GM23338 (cell line): ENCODE measurements at regions not wholly inside any gene's neighbourhood (a gene's known extent, or its start where the extent isn't known, plus 50 kb on each side); places are given as distances from the start of the nearest gene placed in this dataset.
"Not testable (repeated sequence)": the region's sequence is repeated elsewhere in the genome, so short reads cannot be mapped to it uniquely, and the experiment has no call there.

Source experiments
- ATAC-seq: fragments of 200-7000 bp; cut with Tn5 transposase; 3 replicates; pipeline ENCODE4 v1.9.1; 2020
- DNase-seq: peaks from one replicate; pipeline ENCODE4 v3.0.0-alpha.2; 2015; ENCODE audit warnings: low spot score
- H2AFZ ChIP-seq: fragments of 200-600 bp; sonication (generic); 2 replicates; pipeline ENCODE4 v1.8.0; 2016; ENCODE audit warnings: antibody characterized with exemption, mild to moderate bottlenecking, moderate library complexity
- H3F3A ChIP-seq: fragments of 200-600 bp; sonication (generic); replicated peaks from 2 replicates; pipeline ENCODE4 v1.8.0; 2017; ENCODE audit warnings: antibody characterized with exemption, mixed run types, low read depth
- H3K27ac ChIP-seq: fragments of 200-600 bp; sonication (generic); 2 replicates; pipeline ENCODE4 v1.6.1; 2016; ENCODE audit warnings: low read depth
- H3K27me3 ChIP-seq: fragments of 200-600 bp; sonication (generic); 2 replicates; pipeline ENCODE4 v1.8.0; 2016; ENCODE audit warnings: mild to moderate bottlenecking, mixed run types, moderate library complexity; ENCODE audit not compliant: insufficient read depth
- H3K36me3 ChIP-seq: fragments of 200-600 bp; sonication (generic); 2 replicates; pipeline ENCODE4 v1.8.0; 2016; ENCODE audit warnings: mild to moderate bottlenecking; ENCODE audit not compliant: insufficient read depth
- H3K4me1 ChIP-seq: fragments of 200-600 bp; sonication (generic); 2 replicates; pipeline ENCODE4 v1.8.0; 2016; ENCODE audit warnings: mild to moderate bottlenecking, moderate library complexity; ENCODE audit not compliant: insufficient read depth
- H3K4me2 ChIP-seq: fragments of 200-600 bp; sonication (generic); 2 replicates; pipeline ENCODE4 v1.7.1; 2017; ENCODE audit warnings: mixed run types
- H3K4me3 ChIP-seq: fragments of 200-600 bp; sonication (generic); 2 replicates; pipeline ENCODE4 v1.6.1; 2016; ENCODE audit warnings: mixed run types
- H3K79me2 ChIP-seq: fragments of 200-600 bp; sonication (generic); replicated peaks from 2 replicates; pipeline ENCODE4 v1.8.0; 2017; ENCODE audit warnings: mild to moderate bottlenecking; ENCODE audit not compliant: insufficient read depth
- H3K9me2 ChIP-seq: fragments of 200-600 bp; sonication (generic); 2 replicates; pipeline ENCODE4 v1.8.0; 2017; ENCODE audit not compliant: insufficient read depth
- H4K20me1 ChIP-seq: fragments of 200-600 bp; sonication (generic); replicated peaks from 2 replicates; pipeline ENCODE4 v1.8.0; 2017; ENCODE audit warnings: mild to moderate bottlenecking; ENCODE audit not compliant: insufficient read depth
- H3K27ac Mint-ChIP-seq: 2 replicates; pipeline ENCODE4 v1.8.0; 2020; ENCODE audit warnings: inconsistent platforms, mild to moderate bottlenecking, moderate library complexity, mixed read lengths
- H3K27me3 Mint-ChIP-seq: 3 replicates; pipeline ENCODE4 v1.8.0; 2022; ENCODE audit warnings: low read depth, mild to moderate bottlenecking, moderate library complexity, mixed read lengths, inconsistent platforms; ENCODE audit not compliant: insufficient read depth, poor library complexity
- H3K36me3 Mint-ChIP-seq: 3 replicates; pipeline ENCODE4 v1.8.0; 2021; ENCODE audit warnings: low read depth, mild to moderate bottlenecking, inconsistent platforms, moderate library complexity, mixed read lengths
- H3K4me1 Mint-ChIP-seq: 3 replicates; pipeline ENCODE4 v1.8.0; 2020; ENCODE audit warnings: mild to moderate bottlenecking, inconsistent platforms, mixed read lengths
- H3K4me3 Mint-ChIP-seq: 3 replicates; pipeline ENCODE4 v1.8.0; 2021; ENCODE audit warnings: moderate library complexity, mild to moderate bottlenecking, inconsistent platforms, mixed read lengths
- H3K9me3 Mint-ChIP-seq: 3 replicates; pipeline ENCODE4 v1.8.0; 2020; ENCODE audit warnings: moderate library complexity, mild to moderate bottlenecking, inconsistent platforms, mixed read lengths
- CREB1 ChIP-seq: fragments of 250-450 bp; sonication (Bioruptor Pico); IDR thresholded peaks from 2 replicates; pipeline ENCODE4 v1.5.0; 2020; ENCODE audit warnings: low read depth, mild to moderate bottlenecking, moderate library complexity
- CTCF ChIP-seq, 2 experiments: fragments of 200-600 bp in 1 of 2; sonication (generic) in 1 of 2; conservative IDR thresholded peaks; 2 replicates each; pipeline versions ENCODE4 v1.5.1 to v1.6.1; 2016 to 2017; ENCODE audit warnings: antibody characterized with exemption in 2 of 2, low read depth in 2 of 2, mild to moderate bottlenecking in 2 of 2, moderate library complexity in 1 of 2
- EZH2phosphoT487 ChIP-seq: fragments of 200-600 bp; sonication (generic); IDR thresholded peaks from one replicate; pipeline ENCODE4 v1.8.1; 2018; ENCODE audit warnings: antibody characterized with exemption; ENCODE audit not compliant: unreplicated experiment
- JUNB ChIP-seq: IDR thresholded peaks from one replicate; pipeline ENCODE4 v1.6.1; 2016; ENCODE audit warnings: antibody characterized with exemption; ENCODE audit not compliant: unreplicated experiment
- STAT1 ChIP-seq: IDR thresholded peaks from one replicate; pipeline ENCODE4 v1.6.1; 2016; ENCODE audit warnings: antibody characterized with exemption; ENCODE audit not compliant: unreplicated experiment
- TF ChIP-seq, protein P1 (sequence below): IDR thresholded peaks from 2 replicates; pipeline ENCODE4 v1.6.1; 2016; ENCODE audit warnings: antibody characterized with exemption

DNA sequence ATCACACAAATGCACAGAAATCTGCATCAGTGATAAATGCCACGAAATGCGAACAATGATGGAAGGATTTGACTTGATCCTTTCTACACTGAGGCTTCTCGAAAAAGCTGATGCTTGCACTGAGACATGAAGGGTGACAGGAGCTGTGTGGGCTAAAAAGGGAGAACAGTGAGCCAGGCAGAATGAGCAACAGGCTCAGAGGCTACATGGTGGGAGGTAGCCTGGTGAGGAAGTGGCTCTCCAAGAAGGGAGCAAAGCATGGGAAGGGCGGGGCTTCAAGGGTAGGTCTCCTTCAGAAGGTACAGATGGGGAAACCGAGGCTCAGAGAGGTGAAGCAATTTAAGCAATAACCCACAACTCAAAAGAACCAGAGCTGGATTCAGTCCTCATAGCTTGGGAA, 82.4 kb downstream of the TRIM43 start:
- TF ChIP-seq JUNB (no peak), CTCF (conservative IDR thresholded peaks at IDR 0.05; ENCODE audit: low read depth in 2 of 2) (no peak), EZH2phosphoT487 (no peak), CREB1 (CRISPR knock-in tag) (no peak), STAT1 (no peak)
- TF ChIP-seq, protein P1, sequence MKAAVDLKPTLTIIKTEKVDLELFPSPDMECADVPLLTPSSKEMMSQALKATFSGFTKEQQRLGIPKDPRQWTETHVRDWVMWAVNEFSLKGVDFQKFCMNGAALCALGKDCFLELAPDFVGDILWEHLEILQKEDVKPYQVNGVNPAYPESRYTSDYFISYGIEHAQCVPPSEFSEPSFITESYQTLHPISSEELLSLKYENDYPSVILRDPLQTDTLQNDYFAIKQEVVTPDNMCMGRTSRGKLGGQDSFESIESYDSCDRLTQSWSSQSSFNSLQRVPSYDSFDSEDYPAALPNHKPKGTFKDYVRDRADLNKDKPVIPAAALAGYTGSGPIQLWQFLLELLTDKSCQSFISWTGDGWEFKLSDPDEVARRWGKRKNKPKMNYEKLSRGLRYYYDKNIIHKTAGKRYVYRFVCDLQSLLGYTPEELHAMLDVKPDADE = no peak
- peaks cover 6% of the 10 kb centered on the region for H3K27me3 Mint-ChIP-seq
- H3K4me2 ChIP-seq = no peak overlapping the region
- no peaks in the 10 kb centered on the region for H3K36me3 ChIP-seq
- H3K27me3 ChIP-seq = no peaks in the 10 kb centered on the region
- no peak overlapping the region for H3K27ac ChIP-seq
- H3K9me3 Mint-ChIP-seq = no peaks in the 10 kb centered on the region
- no peaks in the 10 kb centered on the region for H3K79me2 ChIP-seq
- no peaks in the 10 kb centered on the region for H3K4me1 ChIP-seq
- no peaks in the 10 kb centered on the region for H3K9me2 ChIP-seq
- no peak overlapping the region for H2AFZ ChIP-seq
- H3K4me3 Mint-ChIP-seq = no peak overlapping the region
- no peak overlapping the region for H3K4me3 ChIP-seq
- DNase-seq (no peak), ATAC-seq (no peak)
- H4K20me1 ChIP-seq = no peaks in the 10 kb centered on the region
- no peak overlapping the region for H3K27ac Mint-ChIP-seq
- no peaks in the 10 kb centered on the region for H3K36me3 Mint-ChIP-seq
- H3F3A ChIP-seq = no peaks in the 10 kb centered on the region
- H3K4me1 Mint-ChIP-seq = peaks cover 3% of the 10 kb centered on the region; the same call in 1 of the 3 replicates

DNA sequence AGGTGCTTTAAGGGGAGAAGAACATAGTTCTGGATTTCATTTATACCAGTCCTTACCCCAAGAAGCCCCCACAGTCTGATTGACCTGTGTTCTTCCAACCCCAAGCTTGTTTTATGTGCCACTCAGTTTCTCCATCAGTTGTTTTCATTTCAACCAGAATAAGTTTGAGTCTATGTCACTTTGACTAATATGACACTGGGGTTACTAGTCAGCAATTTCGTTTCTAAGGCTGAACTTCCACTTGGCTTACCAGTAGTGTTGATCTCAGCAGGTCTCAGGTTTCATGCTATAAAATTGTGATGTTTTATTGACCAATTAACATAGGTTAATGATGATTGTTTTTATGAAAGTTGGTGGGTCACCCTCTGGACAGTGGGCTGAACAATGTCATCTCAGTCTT, 84.8 kb downstream of the TRIM43 start:
- not testable (repeated sequence) for H3K4me3 ChIP-seq, H3K36me3 Mint-ChIP-seq, ATAC-seq, H3F3A ChIP-seq, H3K36me3 ChIP-seq, H3K9me2 ChIP-seq, H3K9me3 Mint-ChIP-seq, H4K20me1 ChIP-seq, H3K4me1 ChIP-seq, H3K27ac ChIP-seq, DNase-seq, H3K27me3 ChIP-seq, H3K4me2 ChIP-seq, H3K4me3 Mint-ChIP-seq, H3K79me2 ChIP-seq, H2AFZ ChIP-seq, H3K27ac Mint-ChIP-seq, H3K4me1 Mint-ChIP-seq
- H3K27me3 Mint-ChIP-seq = peaks cover 16% of the 10 kb centered on the region

DNA sequence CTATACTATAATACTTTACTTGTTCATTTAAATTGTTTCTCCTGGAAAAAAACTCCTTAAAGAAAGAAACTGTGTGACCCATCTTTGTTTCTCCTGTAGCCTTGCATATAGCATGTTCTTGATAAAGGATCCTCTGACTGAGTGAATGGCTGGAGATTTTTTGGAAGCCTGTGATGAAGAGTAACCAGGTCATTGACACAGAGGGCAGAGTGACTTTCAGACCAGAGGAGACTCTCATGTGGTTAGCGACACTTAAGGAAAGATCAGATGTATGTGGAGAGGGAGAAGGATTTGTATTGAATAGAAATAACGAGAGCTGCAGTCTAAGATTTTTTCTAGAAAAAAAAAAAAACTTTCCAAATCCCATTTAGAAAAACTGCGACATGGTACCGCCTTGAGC, 85.5 kb downstream of the TRIM43 start:
- H3K9me3 Mint-ChIP-seq = no peaks in the 10 kb centered on the region
- peaks cover 24% of the 10 kb centered on the region for H3K27me3 Mint-ChIP-seq
- H3K4me3 ChIP-seq = no peak overlapping the region
- H3K9me2 ChIP-seq = no peaks in the 10 kb centered on the region
- DNase-seq (no peak), ATAC-seq (no peak)
- H4K20me1 ChIP-seq = no peaks in the 10 kb centered on the region
- H3F3A ChIP-seq = no peaks in the 10 kb centered on the region
- no peak overlapping the region for H3K4me3 Mint-ChIP-seq
- no peaks in the 10 kb centered on the region for H3K36me3 Mint-ChIP-seq
- H3K4me2 ChIP-seq = no peak overlapping the region
- no peak overlapping the region for H3K27ac ChIP-seq
- H3K79me2 ChIP-seq = no peaks in the 10 kb centered on the region
- H3K4me1 ChIP-seq = no peaks in the 10 kb centered on the region
- no peak overlapping the region for H2AFZ ChIP-seq
- H3K27me3 ChIP-seq = peaks cover 12% of the 10 kb centered on the region
- H3K4me1 Mint-ChIP-seq = peaks cover 1% of the 10 kb centered on the region; the same call in 1 of the 3 replicates
- no peaks in the 10 kb centered on the region for H3K36me3 ChIP-seq
- no peak overlapping the region for H3K27ac Mint-ChIP-seq
- no peak for TF ChIP-seq CREB1 (CRISPR knock-in tag)
- TF ChIP-seq CTCF (conservative IDR thresholded peaks at IDR 0.05; ENCODE audit: low read depth in 2 of 2) = no peak
